Endothelial cell of umbilical vein (primary cell): ENCODE measurements at regions not wholly inside any gene's neighbourhood (a gene's known extent, or its start where the extent isn't known, plus 50 kb on each side); places are given as distances from the start of the nearest gene placed in this dataset.

ENCODE experiments used
- BruUV-seq: library from RNA; stranded (reverse); fragments of 400-500 nt; replicated peaks from 2 replicates; lab custom pipeline; 2021; lab: Mats Ljungman, UMichigan
- CTCF ChIA-PET: fragments of 300-600, 350-600 bp; sonication (Branson Sonifier 250); formaldehyde crosslinking; loops from one replicate; lab custom pipeline; 2021; ENCODE audit warnings: antibody characterized with exemption, inconsistent platforms; lab: Charles Lee
- POLR2A ChIA-PET: fragments of 300-600, 350-600 bp; sonication (Branson Sonifier 250); formaldehyde crosslinking; loops from one replicate; lab custom pipeline; 2021; ENCODE audit warnings: antibody characterized with exemption, inconsistent platforms; lab: Charles Lee
- DNase-seq: peaks from one replicate; pipeline ENCODE4 v3.0.0-alpha.2; 2011; ENCODE audit warnings: low read depth, low spot score
- FAIRE-seq: peaks from 2 replicates; lab custom pipeline; 2011; peaks lifted over from hg19 to GRCh38; lab: Jason Lieb, UNC
- H2AFZ ChIP-seq: 2 replicates; pipeline ENCODE4 v1.6.0; 2012; ENCODE audit warnings: low read depth, low read length, control low read depth, inconsistent platforms
- H3K27ac ChIP-seq: 2 replicates; pipeline ENCODE4 v1.5.1; 2011; ENCODE audit warnings: low read depth, mild to moderate bottlenecking, control low read depth, low read length, moderate library complexity; ENCODE audit not compliant: insufficient read depth
- H3K27me3 ChIP-seq, 2 experiments: 2 replicates each; pipeline versions ENCODE4 v1.6.0 to v1.6.1; 2011; ENCODE audit warnings: low read length in 2 of 2, mixed read lengths in 1 of 2; ENCODE audit not compliant: control insufficient read depth in 2 of 2, insufficient read depth in 2 of 2
- H3K36me3 ChIP-seq, 2 experiments: 2 replicates in 1 of 2; 3 replicates in 1 of 2; pipeline ENCODE4 v1.5.1; 2011; ENCODE audit warnings: low read length in 2 of 2, mild to moderate bottlenecking in 1 of 2, moderate library complexity in 1 of 2; ENCODE audit not compliant: control insufficient read depth in 2 of 2, insufficient read depth in 2 of 2; ENCODE audit errors: extremely low read depth in 1 of 2
- H3K4me1 ChIP-seq: 3 replicates; pipeline ENCODE4 v1.5.1; 2011; ENCODE audit warnings: mild to moderate bottlenecking, low read length; ENCODE audit not compliant: control insufficient read depth, insufficient read depth; ENCODE audit errors: extremely low read depth
- H3K4me2 ChIP-seq: 2 replicates; pipeline ENCODE4 v1.6.1; 2011; ENCODE audit warnings: low read length, control low read depth, mixed read lengths; ENCODE audit not compliant: insufficient read depth
- H3K4me3 ChIP-seq, 3 experiments: fragments of 200-600 bp in 1 of 3; sonication (generic), shearing (Covaris generic) in 1 of 3; replicated peaks in 1 of 3; 2 replicates each; pipeline ENCODE4 v1.5.1; 2011 to 2016; ENCODE audit warnings: control low read depth in 3 of 3, low read length in 3 of 3, mild to moderate bottlenecking in 2 of 3, inconsistent platforms in 1 of 3, low read depth in 1 of 3, moderate library complexity in 1 of 3; ENCODE audit not compliant: insufficient read depth in 1 of 3
- H3K79me2 ChIP-seq: 2 replicates; pipeline ENCODE4 v1.6.0; 2012; ENCODE audit warnings: low read length, inconsistent platforms; ENCODE audit not compliant: control insufficient read depth, insufficient read depth
- H3K9ac ChIP-seq: replicated peaks from 2 replicates; pipeline ENCODE3; 2011; ENCODE audit warnings: low read length, control low read depth; ENCODE audit not compliant: insufficient read depth; ENCODE audit errors: extremely low read depth
- H3K9me1 ChIP-seq: replicated peaks from 3 replicates; pipeline ENCODE4 v1.6.0; 2011; ENCODE audit warnings: mild to moderate bottlenecking, low read length; ENCODE audit not compliant: control insufficient read depth, insufficient read depth; ENCODE audit errors: extremely low read depth
- H3K9me3 ChIP-seq: replicated peaks from 2 replicates; pipeline ENCODE4 v1.5.1; 2012; ENCODE audit warnings: low read length, inconsistent platforms; ENCODE audit not compliant: control insufficient read depth, insufficient read depth
- H4K20me1 ChIP-seq: replicated peaks from 2 replicates; pipeline ENCODE3; 2011; ENCODE audit warnings: mild to moderate bottlenecking, low read length; ENCODE audit not compliant: control insufficient read depth, insufficient read depth; ENCODE audit errors: extremely low read depth
- EZH2 ChIP-seq: IDR thresholded peaks from 2 replicates; pipeline ENCODE4 v1.6.1; 2012; ENCODE audit warnings: borderline replicate concordance, low read depth, mild to moderate bottlenecking, moderate library complexity, low read length, inconsistent platforms; ENCODE audit not compliant: severe bottlenecking
- FOS ChIP-seq: IDR thresholded peaks from 2 replicates; pipeline ENCODE4 v1.6.1; 2011; ENCODE audit warnings: mild to moderate bottlenecking, low read length, moderate library complexity, borderline replicate concordance; ENCODE audit not compliant: insufficient read depth
- GATA2 ChIP-seq: IDR thresholded peaks from 2 replicates; pipeline ENCODE4 v1.7.0; 2011; ENCODE audit warnings: low read depth, mild to moderate bottlenecking, moderate library complexity, mixed read lengths, low read length; ENCODE audit not compliant: insufficient read length, insufficient read depth
- JUN ChIP-seq: IDR thresholded peaks from 2 replicates; pipeline ENCODE4 v1.6.1; 2011; ENCODE audit warnings: borderline replicate concordance, low read depth; ENCODE audit not compliant: insufficient read length, insufficient read depth
- MYC ChIP-seq: IDR thresholded peaks from one replicate; pipeline ENCODE4 v1.6.1; 2011; ENCODE audit warnings: mild to moderate bottlenecking, low read depth, low read length
- POLR2AphosphoS5 ChIP-seq: IDR thresholded peaks from 2 replicates; pipeline ENCODE4 v1.6.1; 2012; ENCODE audit warnings: low read depth, mild to moderate bottlenecking, control low read depth, low read length, moderate library complexity; ENCODE audit not compliant: insufficient read depth
- dilution Hi-C: fragments of 300-500 bp; cut with MboI; formaldehyde crosslinking; loops from one replicate; pipeline ENCODE4 v1.15.0; 2019; ENCODE audit warnings: low sequenced_read_pairs; ENCODE audit not compliant: extremely low pct_ligation_motif_present
- intact Hi-C: fragments of 100-400 bp; cut with micrococcal nuclease; formaldehyde crosslinking; loops from one replicate; pipeline ENCODE4 v1.10.0; 2022
- TF ChIP-seq, protein P1 (sequence below), 2 donors: IDR thresholded peaks; 1 replicate in 1 of 2; 2 replicates in 1 of 2; pipeline ENCODE4 v1.5.1; 2011; ENCODE audit warnings: low read length in 2 of 2, mild to moderate bottlenecking in 2 of 2, moderate library complexity in 2 of 2, control low read depth in 1 of 2, inconsistent platforms in 1 of 2, low read depth in 1 of 2; ENCODE audit not compliant: insufficient read depth in 1 of 2; ENCODE audit errors: extremely low read depth in 1 of 2
- TF ChIP-seq, protein P2 (sequence below): IDR thresholded peaks from 2 replicates; pipeline ENCODE4 v1.6.1; 2011; ENCODE audit not compliant: insufficient read depth, insufficient read length

DNA sequence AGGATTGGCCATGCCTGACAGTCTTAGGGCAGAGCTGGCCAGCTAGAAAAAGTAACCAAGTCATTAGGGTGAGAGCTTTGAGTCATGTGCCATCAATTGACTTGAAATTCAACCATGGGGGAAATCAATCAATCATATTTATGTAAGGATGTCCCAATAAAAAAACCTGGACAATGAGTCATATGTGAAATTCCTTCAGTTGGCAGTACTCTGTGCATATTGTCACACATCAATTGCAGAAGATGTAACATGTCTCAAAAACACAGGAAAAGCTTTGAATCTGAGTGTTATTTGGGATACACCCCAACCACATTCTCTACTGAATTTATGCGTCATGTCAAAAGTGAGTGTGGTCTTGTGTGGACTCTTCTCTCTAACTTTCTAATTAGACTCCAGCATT is 1004.1 kb upstream of the NRXN1 start:
- H3K4me3 ChIP-seq, result no peak overlapping the region
- no peaks in the 10 kb centered on the region for H3K27me3 ChIP-seq
- CTCF ChIA-PET, result no interaction called here
- POLR2A ChIA-PET, result no interaction called here
- FAIRE-seq, result no peak
- DNase-seq, result no peak
- H3K9me3 ChIP-seq, result no peaks in the 10 kb centered on the region
- no peaks in the 10 kb centered on the region for H4K20me1 ChIP-seq
- H3K4me2 ChIP-seq, result no peak overlapping the region
- BruUV-seq, result no TSS peak
- no peak overlapping the region for H2AFZ ChIP-seq
- no peaks in the 10 kb centered on the region for H3K4me1 ChIP-seq
- H3K27ac ChIP-seq, result no peak overlapping the region
- no peaks in the 10 kb centered on the region for H3K9me1 ChIP-seq
- TF ChIP-seq JUN, result no peak
- no peak for TF ChIP-seq POLR2AphosphoS5
- TF ChIP-seq EZH2, result no peak
- no peaks in the 10 kb centered on the region for H3K79me2 ChIP-seq
- intact Hi-C loops, result no loop called here
- no peaks in the 10 kb centered on the region for H3K36me3 ChIP-seq
- no peak overlapping the region for H3K9ac ChIP-seq
- dilution Hi-C loops, result no loop called here

DNA sequence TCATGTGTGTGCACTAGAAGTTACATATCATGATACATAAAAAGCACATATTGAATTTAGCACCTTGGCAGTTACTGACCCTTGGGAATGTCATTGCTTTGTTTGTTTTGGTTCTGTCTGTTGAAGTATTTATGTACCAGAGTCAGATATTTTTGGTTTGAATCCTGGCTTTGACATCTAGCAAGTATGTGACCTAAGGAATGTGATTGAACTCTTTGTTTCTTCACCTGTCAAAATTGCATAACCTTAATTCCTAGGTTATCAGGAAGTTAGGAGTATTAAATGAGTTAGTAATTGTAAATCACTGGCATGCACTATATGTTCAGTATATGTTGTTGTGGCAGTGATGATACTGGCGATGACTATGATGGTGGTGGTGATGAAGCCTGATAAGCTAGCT is 1003.5 kb upstream of the NRXN1 start:
- dilution Hi-C loops (no loop called here), intact Hi-C loops (no loop called here)
- FAIRE-seq (no peak), DNase-seq (no peak)
- ChIA-PET POLR2A (no interaction called here), CTCF (no interaction called here)
- no peaks in the 10 kb centered on the region for H3K9me3 ChIP-seq
- no peaks in the 10 kb centered on the region for H3K4me1 ChIP-seq
- H3K4me3 ChIP-seq, result no peak overlapping the region
- H3K9ac ChIP-seq, result no peak overlapping the region
- no peaks in the 10 kb centered on the region for H3K27me3 ChIP-seq
- H3K9me1 ChIP-seq, result no peaks in the 10 kb centered on the region
- no TSS peak for BruUV-seq
- no peak overlapping the region for H3K4me2 ChIP-seq
- no peak overlapping the region for H3K27ac ChIP-seq
- no peaks in the 10 kb centered on the region for H3K79me2 ChIP-seq
- H4K20me1 ChIP-seq, result no peaks in the 10 kb centered on the region
- TF ChIP-seq JUN (no peak), GATA2 (no peak), POLR2AphosphoS5 (no peak), MYC (no peak), FOS (no peak)
- TF ChIP-seq, protein P1, sequence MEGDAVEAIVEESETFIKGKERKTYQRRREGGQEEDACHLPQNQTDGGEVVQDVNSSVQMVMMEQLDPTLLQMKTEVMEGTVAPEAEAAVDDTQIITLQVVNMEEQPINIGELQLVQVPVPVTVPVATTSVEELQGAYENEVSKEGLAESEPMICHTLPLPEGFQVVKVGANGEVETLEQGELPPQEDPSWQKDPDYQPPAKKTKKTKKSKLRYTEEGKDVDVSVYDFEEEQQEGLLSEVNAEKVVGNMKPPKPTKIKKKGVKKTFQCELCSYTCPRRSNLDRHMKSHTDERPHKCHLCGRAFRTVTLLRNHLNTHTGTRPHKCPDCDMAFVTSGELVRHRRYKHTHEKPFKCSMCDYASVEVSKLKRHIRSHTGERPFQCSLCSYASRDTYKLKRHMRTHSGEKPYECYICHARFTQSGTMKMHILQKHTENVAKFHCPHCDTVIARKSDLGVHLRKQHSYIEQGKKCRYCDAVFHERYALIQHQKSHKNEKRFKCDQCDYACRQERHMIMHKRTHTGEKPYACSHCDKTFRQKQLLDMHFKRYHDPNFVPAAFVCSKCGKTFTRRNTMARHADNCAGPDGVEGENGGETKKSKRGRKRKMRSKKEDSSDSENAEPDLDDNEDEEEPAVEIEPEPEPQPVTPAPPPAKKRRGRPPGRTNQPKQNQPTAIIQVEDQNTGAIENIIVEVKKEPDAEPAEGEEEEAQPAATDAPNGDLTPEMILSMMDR (IDR thresholded peaks at IDR 0.05; ENCODE audit: extremely low read depth in 1 of 2, insufficient read depth in 1 of 2, low read depth in 1 of 2, low read length in 2 of 2), result no peak
- TF ChIP-seq, protein P2, sequence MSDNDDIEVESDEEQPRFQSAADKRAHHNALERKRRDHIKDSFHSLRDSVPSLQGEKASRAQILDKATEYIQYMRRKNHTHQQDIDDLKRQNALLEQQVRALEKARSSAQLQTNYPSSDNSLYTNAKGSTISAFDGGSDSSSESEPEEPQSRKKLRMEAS, result no peak
- no peak overlapping the region for H2AFZ ChIP-seq
- no peaks in the 10 kb centered on the region for H3K36me3 ChIP-seq
